DOHH2 (cell line): ENCODE measurements at regions not wholly inside any gene's neighbourhood (a gene's known extent, or its start where the extent isn't known, plus 50 kb on each side); places are given as distances from the start of the nearest gene placed in this dataset.

Experiments
- H3F3A ChIP-seq: fragments of 200-600 bp; sonication (generic), shearing (Covaris generic); 2 replicates; pipeline ENCODE4 v1.6.0; 2016; ENCODE audit warnings: antibody characterized with exemption, mild to moderate bottlenecking; ENCODE audit not compliant: control insufficient read depth, insufficient read depth
- H3K27ac ChIP-seq: fragments of 200-600 bp; sonication (generic); 2 replicates; pipeline ENCODE4 v1.5.1; 2014; ENCODE audit warnings: low read depth, mild to moderate bottlenecking, low read length, moderate library complexity
- H3K27me3 ChIP-seq: fragments of 200-600 bp; sonication (generic); 2 replicates; pipeline ENCODE4 v1.6.1; 2014; ENCODE audit warnings: mild to moderate bottlenecking, low read length, mixed read lengths; ENCODE audit not compliant: control insufficient read depth
- H3K36me3 ChIP-seq: fragments of 200-600 bp; sonication (generic); 2 replicates; pipeline ENCODE4 v1.6.1; 2014; ENCODE audit warnings: mild to moderate bottlenecking, low read length, moderate library complexity, mixed read lengths; ENCODE audit not compliant: control insufficient read depth
- H3K4me1 ChIP-seq: fragments of 200-600 bp; sonication (generic); 2 replicates; pipeline ENCODE4 v1.6.1; 2014; ENCODE audit warnings: mild to moderate bottlenecking, low read length, mixed read lengths; ENCODE audit not compliant: control insufficient read depth
- H3K4me2 ChIP-seq: fragments of 200-600 bp; sonication (generic); 2 replicates; pipeline ENCODE4 v1.6.0; 2014; ENCODE audit warnings: mild to moderate bottlenecking, low read length, moderate library complexity
- H3K4me3 ChIP-seq: fragments of 200-600 bp; sonication (generic); 2 replicates; pipeline ENCODE4 v1.5.1; 2014; ENCODE audit warnings: mild to moderate bottlenecking, low read length, mixed read lengths
- H3K79me2 ChIP-seq: fragments of 200-600 bp; sonication (generic); 2 replicates; pipeline ENCODE4 v1.6.1; 2014; ENCODE audit warnings: mild to moderate bottlenecking, low read length, mixed read lengths; ENCODE audit not compliant: control insufficient read depth
- H3K9me2 ChIP-seq: fragments of 200-600 bp; sonication (generic); replicated peaks from 2 replicates; pipeline ENCODE4 v1.6.1; 2014; ENCODE audit warnings: mild to moderate bottlenecking, low read length, mixed read lengths; ENCODE audit not compliant: control insufficient read depth
- H3K9me3 ChIP-seq: fragments of 200-600 bp; sonication (generic); 2 replicates; pipeline ENCODE4 v1.6.1; 2014; ENCODE audit warnings: antibody characterized with exemption, low read length, mixed read lengths; ENCODE audit not compliant: control insufficient read depth, insufficient read depth
- H4K20me1 ChIP-seq: fragments of 200-600 bp; sonication (generic); 2 replicates; pipeline ENCODE4 v1.6.0; 2014; ENCODE audit warnings: low read depth, mild to moderate bottlenecking, antibody characterized with exemption, low read length, moderate library complexity; ENCODE audit not compliant: control insufficient read depth, insufficient read depth
- EZH2phosphoT487 ChIP-seq: fragments of 200-600 bp; sonication (generic); IDR thresholded peaks from 2 replicates; pipeline ENCODE4 v1.6.1; 2017; ENCODE audit warnings: borderline replicate concordance, mild to moderate bottlenecking, antibody characterized with exemption, low read length, moderate library complexity, mixed read lengths
- TF ChIP-seq, protein P1 (sequence below): fragments of 200-600 bp; sonication (generic); IDR thresholded peaks from one replicate; pipeline ENCODE4 v1.5.1; 2014; ENCODE audit warnings: antibody characterized with exemption, mild to moderate bottlenecking, low read depth, low read length; ENCODE audit not compliant: poor library complexity, severe bottlenecking

DNA sequence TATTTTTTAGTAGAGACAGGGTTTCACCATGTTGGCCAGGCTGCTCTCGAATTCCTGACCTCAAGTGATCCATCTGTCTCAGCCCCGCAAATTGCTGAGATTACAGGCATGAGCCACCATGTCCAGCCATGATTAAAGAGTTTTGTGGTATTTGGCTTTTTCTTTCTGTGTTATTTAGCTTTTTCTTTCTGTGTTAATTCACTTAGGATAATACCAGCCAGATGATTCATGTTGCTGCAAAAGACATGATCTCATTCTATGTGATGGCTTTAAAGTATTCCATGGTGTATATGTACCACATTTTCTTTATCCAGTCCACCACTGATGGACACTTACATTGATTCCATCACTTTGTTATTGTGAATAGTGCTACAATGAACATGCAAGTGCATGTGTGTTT lies 1135.2 kb downstream of the AMY1C start:
- TF ChIP-seq, protein P1, sequence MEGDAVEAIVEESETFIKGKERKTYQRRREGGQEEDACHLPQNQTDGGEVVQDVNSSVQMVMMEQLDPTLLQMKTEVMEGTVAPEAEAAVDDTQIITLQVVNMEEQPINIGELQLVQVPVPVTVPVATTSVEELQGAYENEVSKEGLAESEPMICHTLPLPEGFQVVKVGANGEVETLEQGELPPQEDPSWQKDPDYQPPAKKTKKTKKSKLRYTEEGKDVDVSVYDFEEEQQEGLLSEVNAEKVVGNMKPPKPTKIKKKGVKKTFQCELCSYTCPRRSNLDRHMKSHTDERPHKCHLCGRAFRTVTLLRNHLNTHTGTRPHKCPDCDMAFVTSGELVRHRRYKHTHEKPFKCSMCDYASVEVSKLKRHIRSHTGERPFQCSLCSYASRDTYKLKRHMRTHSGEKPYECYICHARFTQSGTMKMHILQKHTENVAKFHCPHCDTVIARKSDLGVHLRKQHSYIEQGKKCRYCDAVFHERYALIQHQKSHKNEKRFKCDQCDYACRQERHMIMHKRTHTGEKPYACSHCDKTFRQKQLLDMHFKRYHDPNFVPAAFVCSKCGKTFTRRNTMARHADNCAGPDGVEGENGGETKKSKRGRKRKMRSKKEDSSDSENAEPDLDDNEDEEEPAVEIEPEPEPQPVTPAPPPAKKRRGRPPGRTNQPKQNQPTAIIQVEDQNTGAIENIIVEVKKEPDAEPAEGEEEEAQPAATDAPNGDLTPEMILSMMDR, result no peak
- TF ChIP-seq EZH2phosphoT487, result no peak
- Histone ChIP-seq H3K36me3 (no peaks in the 10 kb centered on the region), H3K9me3 (no peaks in the 10 kb centered on the region), H3K27me3 (no peaks in the 10 kb centered on the region), H3K9me2 (no peaks in the 10 kb centered on the region), H3K27ac (no peak overlapping the region), H3K79me2 (no peaks in the 10 kb centered on the region), H3K4me2 (no peak overlapping the region), H3K4me3 (no peak overlapping the region), H3F3A (no peaks in the 10 kb centered on the region), H3K4me1 (no peaks in the 10 kb centered on the region), H4K20me1 (no peaks in the 10 kb centered on the region)

DNA sequence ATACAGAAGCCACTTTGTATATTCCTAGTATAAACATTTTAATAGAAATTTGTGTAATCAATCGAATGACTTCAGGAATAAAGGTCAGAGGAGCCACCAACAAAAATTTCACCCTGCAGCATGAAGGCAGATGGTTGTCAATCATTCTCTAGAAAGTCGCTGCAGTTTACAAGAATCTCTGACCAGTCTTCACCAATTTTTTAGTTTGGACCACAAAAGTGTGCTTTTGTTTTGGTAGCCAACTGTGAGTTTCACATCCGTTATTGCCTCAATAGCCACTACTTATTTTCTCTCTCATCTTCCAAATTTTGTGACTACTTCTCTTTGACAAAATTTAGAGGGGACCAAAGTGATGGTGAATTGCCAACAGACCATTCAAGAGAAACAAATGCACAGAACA lies 1155.6 kb downstream of the AMY1C start:
- no peaks in the 10 kb centered on the region for H3K27me3 ChIP-seq
- no peaks in the 10 kb centered on the region for H3K36me3 ChIP-seq
- H3K27ac ChIP-seq, result no peak overlapping the region
- no peak overlapping the region for H3K4me3 ChIP-seq
- no peaks in the 10 kb centered on the region for H3F3A ChIP-seq
- TF ChIP-seq EZH2phosphoT487, result no peak
- TF ChIP-seq, protein P1, result no peak
- H3K4me1 ChIP-seq, result no peaks in the 10 kb centered on the region
- no peaks in the 10 kb centered on the region for H3K79me2 ChIP-seq
- no peaks in the 10 kb centered on the region for H3K9me2 ChIP-seq
- H3K9me3 ChIP-seq, result no peaks in the 10 kb centered on the region
- H4K20me1 ChIP-seq, result no peaks in the 10 kb centered on the region
- H3K4me2 ChIP-seq, result no peak overlapping the region

DNA sequence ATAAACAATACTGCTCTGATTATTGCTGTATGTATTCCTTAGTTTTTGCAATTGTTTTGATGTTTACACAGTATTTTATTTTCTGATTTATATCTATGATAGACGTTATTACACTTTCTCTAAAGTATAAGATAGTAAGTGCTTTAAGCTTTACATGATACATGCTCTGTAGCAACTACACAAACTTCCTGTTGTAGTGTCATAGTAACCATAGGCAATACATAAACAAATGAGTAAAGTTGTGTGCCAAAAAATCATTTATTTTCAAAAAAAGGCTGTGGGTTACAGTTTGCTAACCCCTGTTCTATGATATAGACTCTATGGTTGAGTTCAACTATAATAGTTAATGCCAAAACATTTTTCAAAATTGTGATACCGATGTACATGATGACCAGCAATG lies 1156.4 kb downstream of the AMY1C start:
- Histone ChIP-seq H3K79me2 (no peaks in the 10 kb centered on the region), H3K4me1 (no peaks in the 10 kb centered on the region), H3K9me2 (no peaks in the 10 kb centered on the region), H3K4me2 (no peak overlapping the region), H3K27me3 (no peaks in the 10 kb centered on the region), H3K9me3 (no peaks in the 10 kb centered on the region), H3K36me3 (no peaks in the 10 kb centered on the region), H3K4me3 (no peak overlapping the region), H3F3A (no peaks in the 10 kb centered on the region), H4K20me1 (no peaks in the 10 kb centered on the region), H3K27ac (no peak overlapping the region)
- no peak for TF ChIP-seq EZH2phosphoT487
- TF ChIP-seq, protein P1, result no peak

DNA sequence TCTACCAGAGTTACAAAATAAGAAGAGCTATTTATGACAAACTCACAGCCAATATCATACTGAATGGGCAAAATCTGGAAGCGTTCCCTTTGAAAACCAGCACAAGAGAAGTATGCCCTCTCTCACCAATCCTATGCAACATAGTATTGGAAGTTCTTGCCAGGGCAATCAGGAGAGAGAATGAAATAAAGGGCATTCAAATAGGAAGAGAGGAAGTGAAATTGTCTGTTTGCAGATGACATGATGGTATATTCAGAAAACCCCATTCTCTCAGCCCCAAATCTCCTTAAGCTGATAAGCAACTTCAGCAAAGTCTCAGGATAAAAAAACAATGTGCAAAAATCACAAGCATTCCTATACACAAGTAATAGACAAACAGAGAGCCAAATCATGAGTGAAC lies 1169.5 kb downstream of the AMY1C start:
- Histone ChIP-seq H4K20me1 (no peaks in the 10 kb centered on the region), H3K27me3 (no peaks in the 10 kb centered on the region), H3K9me2 (no peaks in the 10 kb centered on the region), H3K4me1 (no peaks in the 10 kb centered on the region), H3K27ac (no peak overlapping the region), H3K79me2 (no peaks in the 10 kb centered on the region), H3K4me2 (no peak overlapping the region), H3K36me3 (no peaks in the 10 kb centered on the region), H3F3A (no peaks in the 10 kb centered on the region), H3K4me3 (no peak overlapping the region), H3K9me3 (no peaks in the 10 kb centered on the region)
- TF ChIP-seq, protein P1, result no peak
- TF ChIP-seq EZH2phosphoT487, result no peak
